ENCODE measurements at regions not wholly inside any gene's neighbourhood (a gene's known extent, or its start where the extent isn't known, plus 50 kb on each side); places are given as distances from the start of the nearest gene placed in this dataset.
"Not testable (repeated sequence)": the region's sequence is repeated elsewhere in the genome, so short reads cannot be mapped to it uniquely, and the experiment has no call there.

GRCh38 chr15:34494084-34494399 is 56.4 kb upstream of the GOLGA8A start:
- Histone ChIP-seq H3K27ac (no peak overlapping the region), H3K9me3 (peaks cover 7% of the 10 kb centered on the region), H3K4me1 (no peaks in the 10 kb centered on the region), H3K4me3 (no peak overlapping the region), H3K36me3 (ENCODE audit: insufficient read depth in 1 of 2, low read depth in 1 of 2) (no peaks in the 10 kb centered on the region), H3K27me3 (ENCODE audit: insufficient read depth in 3 of 3, low read length in 2 of 3) (peaks cover 0 to 76% (median 25%) of the 10 kb centered on the region in 3 donors)
- DNase-seq, result no peak
- WGBS, 3 donors, result 7 to 10% (median 8%) methylated on average over 13 to 20 of the region's 20 CpGs
- ATAC-seq, result no peak
- TF ChIP-seq CTCF (IDR thresholded peaks at IDR 0.05), result no peak
- intact Hi-C loops (cut with DNase I), result no loop called here

GRCh38 chr15:34493001-34493400 is 55.4 kb upstream of the GOLGA8A start:
- 26 to 56% (median 47%) methylated on average over 1 of the region's 1 CpG for WGBS, 3 donors
- Histone ChIP-seq H3K36me3 (ENCODE audit: insufficient read depth in 1 of 2, low read depth in 1 of 2) (no peaks in the 10 kb centered on the region), H3K4me3 (no peak overlapping the region), H3K4me1 (no peaks in the 10 kb centered on the region), H3K9me3 (peaks cover 7% of the 10 kb centered on the region), H3K27me3 (ENCODE audit: insufficient read depth in 3 of 3, low read length in 2 of 3) (peaks cover 0 to 68% (median 25%) of the 10 kb centered on the region in 3 donors), H3K27ac (no peak overlapping the region)
- ATAC-seq (no peak), DNase-seq (no peak)
- no peak for TF ChIP-seq CTCF (IDR thresholded peaks at IDR 0.05)
- intact Hi-C loops (cut with DNase I), result no loop called here

GRCh38 chr15:34491488-34491887 is 53.9 kb upstream of the GOLGA8A start:
- H3K4me1 ChIP-seq; H3K9me3 ChIP-seq; H3K4me3 ChIP-seq; intact Hi-C loops (cut with DNase I); DNase-seq; H3K36me3 ChIP-seq (ENCODE audit: insufficient read depth in 1 of 2, low read depth in 1 of 2); H3K27ac ChIP-seq; ATAC-seq: not testable (repeated sequence)
- WGBS, 3 donors, result 97 to 100% (median 98%) methylated on average over 1 of the region's 1 CpG
- H3K27me3 ChIP-seq (ENCODE audit: insufficient read depth in 3 of 3, low read length in 2 of 3), result peaks cover 0 to 54% (median 23%) of the 10 kb centered on the region in 3 donors

GRCh38 chr15:34490417-34491193 is 53.0 kb upstream of the GOLGA8A start:
- H3K4me3 ChIP-seq, result no peak overlapping the region
- 14 to 33% (median 15%) methylated on average over 4 to 38 of the region's 38 CpGs for WGBS, 3 donors
- no peak for TF ChIP-seq CTCF (IDR thresholded peaks at IDR 0.05)
- H3K9me3 ChIP-seq, result peaks cover 7% of the 10 kb centered on the region
- DNase-seq (no peak), ATAC-seq (no peak)
- intact Hi-C loops (cut with DNase I), result no loop called here
- H3K4me1 ChIP-seq, result no peaks in the 10 kb centered on the region
- H3K27ac ChIP-seq, result no peak overlapping the region
- H3K27me3 ChIP-seq (ENCODE audit: insufficient read depth in 3 of 3, low read length in 2 of 3), result peaks cover 0 to 48% (median 22%) of the 10 kb centered on the region in 3 donors
- no peaks in the 10 kb centered on the region for H3K36me3 ChIP-seq (ENCODE audit: insufficient read depth in 1 of 2, low read depth in 1 of 2)

- H3K9me3 ChIP-seq; intact Hi-C loops (cut with DNase I); DNase-seq; H3K27ac ChIP-seq; H3K36me3 ChIP-seq (ENCODE audit: insufficient read depth in 1 of 2, low read depth in 1 of 2); ATAC-seq; H3K4me1 ChIP-seq; H3K4me3 ChIP-seq: not testable (repeated sequence)
- 56 to 88% (median 85%) methylated on average over 30 to 37 of the region's 37 CpGs for WGBS, 3 donors
- H3K27me3 ChIP-seq (ENCODE audit: insufficient read depth in 3 of 3, low read length in 2 of 3), result peaks cover 0 to 35% (median 10%) of the 10 kb centered on the region in 3 donors
These were observed 51.7 kb upstream of the GOLGA8A start for GRCh38 chr15:34488973-34489959.
